Mesenchymal stem cell (in vitro differentiated cells and primary cell): ENCODE measurements at regions not wholly inside any gene's neighbourhood (a gene's known extent, or its start where the extent isn't known, plus 50 kb on each side); places are given as distances from the start of the nearest gene placed in this dataset.

ENCODE experiments used
- DNase-seq: peaks from one replicate; pipeline ENCODE4 v3.0.0-alpha.2; 2013
- H2AFZ ChIP-seq: one replicate; pipeline ENCODE4 v1.6.1; 2013; ENCODE audit warnings: low read depth, mild to moderate bottlenecking, control low read depth, inconsistent platforms, low read length, moderate library complexity
- H2AK5ac ChIP-seq: 2 replicates; pipeline ENCODE4 v1.6.1; 2013; ENCODE audit warnings: low read length, moderate library complexity, mild to moderate bottlenecking, inconsistent platforms; ENCODE audit not compliant: severe bottlenecking
- H2BK120ac ChIP-seq: one replicate; pipeline ENCODE4 v1.6.1; 2013; ENCODE audit warnings: low read depth, mild to moderate bottlenecking, inconsistent platforms, low read length, moderate library complexity
- H2BK12ac ChIP-seq, 2 experiments: one replicate each; pipeline ENCODE4 v1.6.1; 2013; ENCODE audit warnings: inconsistent platforms in 2 of 2, low read length in 2 of 2, mild to moderate bottlenecking in 2 of 2, moderate library complexity in 2 of 2, control low read depth in 1 of 2
- H2BK15ac ChIP-seq: one replicate; pipeline ENCODE4 v1.6.1; 2013; ENCODE audit warnings: mild to moderate bottlenecking, low read depth, inconsistent platforms; ENCODE audit not compliant: poor library complexity, severe bottlenecking
- H2BK5ac ChIP-seq: 2 replicates; pipeline ENCODE4 v1.6.1; 2013; ENCODE audit warnings: low read depth, mild to moderate bottlenecking, low read length, control low read depth, inconsistent platforms; ENCODE audit not compliant: poor library complexity, severe bottlenecking
- H3K14ac ChIP-seq, 2 experiments: one replicate each; pipeline ENCODE4 v1.6.1; 2013; ENCODE audit warnings: inconsistent platforms in 2 of 2, low read length in 2 of 2, control low read depth in 1 of 2, mild to moderate bottlenecking in 1 of 2, moderate library complexity in 1 of 2
- H3K18ac ChIP-seq, 2 experiments: one replicate each; pipeline ENCODE4 v1.6.1; 2013; ENCODE audit warnings: inconsistent platforms in 2 of 2, low read length in 2 of 2, control low read depth in 1 of 2, low read depth in 1 of 2, mild to moderate bottlenecking in 1 of 2
- H3K23ac ChIP-seq, 2 experiments: one replicate each; pipeline ENCODE4 v1.6.1; 2013; ENCODE audit warnings: inconsistent platforms in 2 of 2, low read length in 2 of 2, mild to moderate bottlenecking in 2 of 2, moderate library complexity in 2 of 2, control low read depth in 1 of 2
- H3K27ac ChIP-seq: 2 replicates; pipeline ENCODE4 v1.5.1; 2013; ENCODE audit warnings: mild to moderate bottlenecking, moderate library complexity, low read length, control low read depth, inconsistent platforms; ENCODE audit not compliant: poor library complexity, severe bottlenecking
- H3K27me3 ChIP-seq, 2 experiments: 2 replicates each; pipeline versions ENCODE4 v1.6.1 to v1.7.0; 2013; ENCODE audit warnings: low read length in 2 of 2, mild to moderate bottlenecking in 2 of 2, moderate library complexity in 2 of 2, control low read depth in 1 of 2, inconsistent platforms in 1 of 2; ENCODE audit not compliant: control insufficient read depth in 1 of 2, insufficient read depth in 1 of 2
- H3K36me3 ChIP-seq, 2 experiments: 2 replicates each; pipeline versions ENCODE4 v1.6.1 to v1.7.0; 2013; ENCODE audit warnings: low read length in 2 of 2, control low read depth in 1 of 2, inconsistent platforms in 1 of 2, low read depth in 1 of 2, mild to moderate bottlenecking in 1 of 2; ENCODE audit not compliant: insufficient read depth in 2 of 2, control insufficient read depth in 1 of 2
- H3K4ac ChIP-seq, 2 experiments: one replicate each; pipeline ENCODE4 v1.6.1; 2013; ENCODE audit warnings: inconsistent platforms in 2 of 2, low read length in 2 of 2, mild to moderate bottlenecking in 2 of 2, moderate library complexity in 2 of 2, control low read depth in 1 of 2, low read depth in 1 of 2
- H3K4me1 ChIP-seq: 2 replicates; pipeline ENCODE4 v1.6.1; 2013; ENCODE audit warnings: low read depth, low read length, control low read depth; ENCODE audit not compliant: control insufficient read depth, insufficient read depth
- H3K4me2 ChIP-seq: 2 replicates; pipeline ENCODE4 v1.6.1; 2013; ENCODE audit warnings: low read length, mild to moderate bottlenecking, inconsistent platforms; ENCODE audit not compliant: poor library complexity, severe bottlenecking
- H3K4me3 ChIP-seq, 2 experiments: 2 replicates each; pipeline versions ENCODE4 v1.5.1 to v1.7.0; 2013; ENCODE audit warnings: low read length in 2 of 2, mild to moderate bottlenecking in 2 of 2, control low read depth in 1 of 2, low read depth in 1 of 2; ENCODE audit not compliant: insufficient read depth in 1 of 2
- H3K79me1 ChIP-seq: replicated peaks from 2 replicates; pipeline ENCODE4 v1.6.1; 2013; ENCODE audit warnings: mild to moderate bottlenecking, control low read depth, low read length, inconsistent platforms; ENCODE audit not compliant: poor library complexity, severe bottlenecking
- H3K9ac ChIP-seq: 2 replicates; pipeline ENCODE4 v1.7.0; 2013; ENCODE audit warnings: mild to moderate bottlenecking, low read length, moderate library complexity
- H3K9me3 ChIP-seq: 2 replicates; pipeline ENCODE4 v1.7.0; 2013; ENCODE audit warnings: mild to moderate bottlenecking, low read length; ENCODE audit not compliant: control insufficient read depth
- H4K8ac ChIP-seq: one replicate; pipeline ENCODE4 v1.6.1; 2013; ENCODE audit warnings: inconsistent platforms, mild to moderate bottlenecking, low read length, moderate library complexity
- H4K91ac ChIP-seq: one replicate; pipeline ENCODE4 v1.6.1; 2013; ENCODE audit warnings: mild to moderate bottlenecking, low read length, inconsistent platforms
- WGBS: methylation state at CpG from one replicate; pipeline ENCODE4 v1.1.7; 2013; ENCODE audit warnings: mixed read lengths; 5-methylcytosine and 5-hydroxymethylcytosine counted together

DNA sequence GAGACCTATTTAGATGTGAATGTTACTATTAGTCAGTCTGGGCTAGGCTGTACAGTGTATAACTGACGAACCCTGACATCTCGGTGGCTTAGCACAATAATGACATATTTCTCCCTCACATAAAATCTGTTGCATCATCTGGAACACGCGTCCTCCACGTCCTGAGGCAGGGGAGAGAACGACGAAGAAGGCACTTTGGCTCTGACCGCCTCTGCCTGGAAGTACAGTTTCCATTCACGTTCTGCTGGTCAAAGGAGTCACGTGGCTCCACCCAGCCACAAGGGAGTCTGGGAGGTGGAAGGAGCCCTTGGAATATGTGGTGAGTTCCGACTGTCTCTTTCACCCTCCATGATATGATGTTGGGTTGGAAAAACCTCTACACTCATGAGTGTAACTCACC is 55.1 kb upstream of the CD82 start:
- H3K4me2 ChIP-seq, result no peak overlapping the region
- WGBS, result 80% methylated on average over 11 of the region's 11 CpGs
- no peak overlapping the region for H3K23ac ChIP-seq

GRCh38 chr11:44512818-44513217 is 52.6 kb upstream of the CD82 start:
- WGBS, result 76% methylated on average over 12 of the region's 12 CpGs
- Histone ChIP-seq H3K14ac (no peak overlapping the region), H3K36me3 (no peaks in the 10 kb centered on the region), H3K4me1 (no peaks in the 10 kb centered on the region), H2AFZ (no peak overlapping the region), H2BK5ac (no peak overlapping the region), H2AK5ac (no peak overlapping the region), H2BK15ac (no peak overlapping the region), H4K91ac (no peak overlapping the region), H3K18ac (no peak overlapping the region), H3K9me3 (no peaks in the 10 kb centered on the region), H3K79me1 (no peaks in the 10 kb centered on the region), H3K27ac (no peak overlapping the region), H3K4me3 (no peak overlapping the region), H3K9ac (no peak overlapping the region), H2BK120ac (no peak overlapping the region), H2BK12ac (no peak overlapping the region), H3K4ac (no peak overlapping the region), H3K4me2 (no peak overlapping the region), H3K23ac (no peak overlapping the region), H4K8ac (no peak overlapping the region), H3K27me3 (peaks cover 48 to 67% of the 10 kb centered on the region in 2 experiments)
- DNase-seq, result no peak

More for the DNA sequence above, 55.1 kb upstream of the CD82 start:
- no peak overlapping the region for H2BK120ac ChIP-seq
- H4K91ac ChIP-seq, result no peak overlapping the region
- H3K14ac ChIP-seq, result no peak overlapping the region
- no peak overlapping the region for H3K18ac ChIP-seq
- H3K4me3 ChIP-seq, result no peak overlapping the region
- H3K27me3 ChIP-seq, result peaks cover 39 to 57% of the 10 kb centered on the region in 2 experiments
- no peak overlapping the region for H2AFZ ChIP-seq
- no peak overlapping the region for H2BK5ac ChIP-seq
- H2AK5ac ChIP-seq, result no peak overlapping the region
- H3K27ac ChIP-seq, result no peak overlapping the region
- H3K9ac ChIP-seq, result no peak overlapping the region
- no peaks in the 10 kb centered on the region for H3K36me3 ChIP-seq
- peaks cover 6% of the 10 kb centered on the region for H3K4me1 ChIP-seq
- peaks cover 8% of the 10 kb centered on the region for H3K9me3 ChIP-seq
- H2BK12ac ChIP-seq, result no peak overlapping the region
- no peak for DNase-seq
- no peak overlapping the region for H2BK15ac ChIP-seq
- H3K79me1 ChIP-seq, result no peaks in the 10 kb centered on the region
- no peak overlapping the region for H3K4ac ChIP-seq
- no peak overlapping the region for H4K8ac ChIP-seq

GRCh38 chr11:44515048-44515447 is 50.4 kb upstream of the CD82 start:
- no peaks in the 10 kb centered on the region for H3K79me1 ChIP-seq
- no peak overlapping the region for H2BK5ac ChIP-seq
- no peak overlapping the region for H3K23ac ChIP-seq
- no peak for DNase-seq
- H3K4me1 ChIP-seq, result peaks cover 2% of the 10 kb centered on the region
- no peak overlapping the region for H3K18ac ChIP-seq
- no peak overlapping the region for H3K27ac ChIP-seq
- H2AK5ac ChIP-seq, result no peak overlapping the region
- no peak overlapping the region for H3K4me2 ChIP-seq
- H3K4ac ChIP-seq, result no peak overlapping the region
- H2AFZ ChIP-seq, result no peak overlapping the region
- no peak overlapping the region for H3K9ac ChIP-seq
- H3K4me3 ChIP-seq, result no peak overlapping the region
- H2BK15ac ChIP-seq, result no peak overlapping the region
- no peaks in the 10 kb centered on the region for H3K36me3 ChIP-seq
- no peak overlapping the region for H2BK12ac ChIP-seq
- no peak overlapping the region for H3K14ac ChIP-seq
- no peak overlapping the region for H4K8ac ChIP-seq
- peaks cover 62 to 79% of the 10 kb centered on the region in 2 experiments for H3K27me3 ChIP-seq
- H3K9me3 ChIP-seq, result no peaks in the 10 kb centered on the region
- WGBS, result 90% methylated on average over 1 of the region's 2 CpGs
- H4K91ac ChIP-seq, result no peak overlapping the region
- no peak overlapping the region for H2BK120ac ChIP-seq
